ENCODE measurements at regions not wholly inside any gene's neighbourhood (a gene's known extent, or its start where the extent isn't known, plus 50 kb on each side); places are given as distances from the start of the nearest gene placed in this dataset.

DNA sequence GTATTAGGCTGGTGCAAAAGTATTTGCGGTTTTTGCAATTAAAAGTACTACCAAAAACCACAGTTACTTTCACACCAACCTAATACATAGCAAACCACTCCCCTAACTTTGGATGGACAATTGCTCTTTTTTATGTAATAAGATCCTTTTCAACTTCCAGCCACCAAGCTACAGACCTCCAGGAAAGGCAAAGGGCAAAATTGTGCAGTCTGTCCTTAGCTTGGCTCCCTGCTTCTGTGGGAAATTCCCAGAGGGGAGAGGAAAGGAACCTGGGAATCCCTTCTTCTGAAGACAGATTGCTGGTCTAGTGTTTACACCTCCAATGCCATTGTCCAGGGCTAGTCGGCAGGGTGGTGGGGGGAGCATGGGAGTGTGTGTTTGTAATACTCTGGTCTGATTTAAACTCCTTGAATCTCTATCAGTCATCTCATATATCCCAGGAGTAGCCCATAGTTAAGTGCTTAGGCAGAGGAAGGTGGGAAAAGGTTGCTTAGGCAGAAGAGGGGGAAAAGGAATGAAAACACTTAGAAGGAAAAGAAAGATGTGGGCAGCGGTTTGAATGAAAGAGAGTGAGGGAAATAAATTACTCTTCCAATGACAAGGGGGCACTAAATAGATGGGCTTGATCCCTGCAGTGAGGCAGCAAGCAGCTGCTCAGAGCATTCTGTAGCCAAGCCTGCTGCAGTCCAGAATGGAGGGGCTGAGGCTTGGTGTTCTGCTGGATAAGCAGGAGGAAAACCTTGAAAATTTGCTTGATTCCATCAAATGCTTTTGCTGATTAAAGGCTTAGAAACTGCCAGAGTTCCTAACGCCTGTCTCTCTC is 86.9 kb upstream of the MAP1B start:
- H3K4me3 ChIP-seq (ENCODE audit: low read depth, low read length), result no peak overlapping the region
- no peaks in the 10 kb centered on the region for H3K36me3 Mint-ChIP-seq (ENCODE audit: insufficient read depth, unreplicated experiment)
- no peaks in the 10 kb centered on the region for H3K27me3 ChIP-seq (replicated peaks; ENCODE audit: control insufficient read depth, insufficient read depth, low read length)
- POLR2A ChIA-PET, result no interaction called here
- DNase-seq, result no peak
- no peak overlapping the region for H3K4me3 Mint-ChIP-seq (ENCODE audit: unreplicated experiment)
- no TSS peak for BruUV-seq (replicated peaks)
- TF ChIP-seq, protein P1, sequence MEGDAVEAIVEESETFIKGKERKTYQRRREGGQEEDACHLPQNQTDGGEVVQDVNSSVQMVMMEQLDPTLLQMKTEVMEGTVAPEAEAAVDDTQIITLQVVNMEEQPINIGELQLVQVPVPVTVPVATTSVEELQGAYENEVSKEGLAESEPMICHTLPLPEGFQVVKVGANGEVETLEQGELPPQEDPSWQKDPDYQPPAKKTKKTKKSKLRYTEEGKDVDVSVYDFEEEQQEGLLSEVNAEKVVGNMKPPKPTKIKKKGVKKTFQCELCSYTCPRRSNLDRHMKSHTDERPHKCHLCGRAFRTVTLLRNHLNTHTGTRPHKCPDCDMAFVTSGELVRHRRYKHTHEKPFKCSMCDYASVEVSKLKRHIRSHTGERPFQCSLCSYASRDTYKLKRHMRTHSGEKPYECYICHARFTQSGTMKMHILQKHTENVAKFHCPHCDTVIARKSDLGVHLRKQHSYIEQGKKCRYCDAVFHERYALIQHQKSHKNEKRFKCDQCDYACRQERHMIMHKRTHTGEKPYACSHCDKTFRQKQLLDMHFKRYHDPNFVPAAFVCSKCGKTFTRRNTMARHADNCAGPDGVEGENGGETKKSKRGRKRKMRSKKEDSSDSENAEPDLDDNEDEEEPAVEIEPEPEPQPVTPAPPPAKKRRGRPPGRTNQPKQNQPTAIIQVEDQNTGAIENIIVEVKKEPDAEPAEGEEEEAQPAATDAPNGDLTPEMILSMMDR (IDR thresholded peaks at IDR 0.05; ENCODE audit: insufficient read depth in 1 of 2, low read depth in 1 of 2, low read length in 1 of 2, severe bottlenecking in 1 of 2, unreplicated experiment in 1 of 2), result no peak
- H3K27me3 Mint-ChIP-seq (ENCODE audit: insufficient read depth, unreplicated experiment), result peaks cover 6% of the 10 kb centered on the region
- no peaks in the 10 kb centered on the region; the same call in 1 of the 2 replicates for H3K9me3 ChIP-seq
- H3K27ac Mint-ChIP-seq (ENCODE audit: unreplicated experiment), result no peak overlapping the region
- no peaks in the 10 kb centered on the region for H3K36me3 ChIP-seq (ENCODE audit: control insufficient read depth, insufficient read depth, low read length)
- H3K9me3 Mint-ChIP-seq (ENCODE audit: unreplicated experiment), result no peaks in the 10 kb centered on the region
- no peaks in the 10 kb centered on the region for H3K4me1 ChIP-seq
- intact Hi-C loops (cut with micrococcal nuclease; ENCODE audit: unreplicated experiment), result no loop called here
- CTCF ChIA-PET, result no interaction called here
- no peaks in the 10 kb centered on the region for H3K4me1 Mint-ChIP-seq (ENCODE audit: low read depth, unreplicated experiment)

DNA sequence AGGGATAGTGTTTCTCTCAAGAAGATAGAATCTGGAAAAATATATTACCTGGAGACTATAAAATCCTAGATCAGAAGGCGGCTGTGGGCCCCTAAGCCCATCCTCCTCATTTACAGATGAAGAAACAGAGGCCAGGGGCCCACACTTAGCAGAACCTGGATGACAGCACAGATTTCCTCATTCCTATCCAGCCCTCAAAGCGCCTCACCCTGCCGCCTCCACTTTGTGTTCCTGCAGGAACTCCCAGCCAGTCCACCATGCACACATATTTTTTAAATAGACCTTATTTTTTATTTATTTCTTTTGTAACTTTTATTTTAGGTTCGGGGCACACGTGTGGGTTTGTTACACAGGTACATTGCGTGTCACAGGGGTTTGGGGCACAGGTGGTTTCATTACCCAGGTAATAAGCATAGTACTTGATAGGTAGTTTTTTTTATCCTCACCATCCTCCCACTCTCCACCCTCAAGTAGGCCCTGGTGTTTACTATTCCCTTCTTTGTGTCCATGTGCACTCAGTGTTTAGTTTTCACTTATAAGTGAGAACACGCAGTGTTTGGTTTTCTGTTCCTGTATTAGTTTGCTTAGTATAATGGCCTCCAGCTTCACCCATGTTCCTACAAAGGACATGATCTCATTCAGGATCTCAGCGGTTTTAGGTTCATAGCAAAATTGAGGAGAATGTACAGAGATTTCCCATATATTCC is 85.5 kb upstream of the MAP1B start:
- CTCF ChIA-PET, result no interaction called here
- H3K4me3 Mint-ChIP-seq (ENCODE audit: unreplicated experiment), result no peak overlapping the region

DNA sequence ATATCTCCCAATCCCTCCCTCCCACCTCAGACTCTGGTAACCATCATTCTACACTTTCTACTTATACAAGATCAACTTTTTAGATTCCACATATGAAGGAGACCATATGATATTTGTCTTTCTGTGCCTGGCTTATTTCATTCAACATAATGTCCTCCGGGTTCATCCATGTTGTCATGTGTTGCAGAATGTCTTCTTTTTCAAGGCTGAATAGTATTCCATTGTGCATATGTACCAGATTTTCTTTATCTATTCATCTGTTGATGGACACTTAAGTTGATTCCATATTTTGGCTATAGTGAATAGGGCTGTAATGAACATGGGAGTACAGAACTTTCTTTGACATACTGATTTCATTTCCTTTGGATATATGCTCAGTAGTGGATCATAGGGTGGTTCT is 78.9 kb upstream of the MAP1B start:
- no peaks in the 10 kb centered on the region for H3K36me3 Mint-ChIP-seq (ENCODE audit: insufficient read depth, unreplicated experiment)
- Histone ChIP-seq H3K9me3 (no peaks in the 10 kb centered on the region; the same call in 1 of the 2 replicates), H3K36me3 (ENCODE audit: control insufficient read depth, insufficient read depth, low read length) (no peaks in the 10 kb centered on the region), H3K4me1 (no peaks in the 10 kb centered on the region), H3K27me3 (replicated peaks; ENCODE audit: control insufficient read depth, insufficient read depth, low read length) (no peaks in the 10 kb centered on the region), H3K4me3 (ENCODE audit: low read depth, low read length) (no peak overlapping the region)
- intact Hi-C loops (cut with micrococcal nuclease; ENCODE audit: unreplicated experiment), result no loop called here
- no peaks in the 10 kb centered on the region for H3K9me3 Mint-ChIP-seq (ENCODE audit: unreplicated experiment)
- peaks cover 4% of the 10 kb centered on the region for H3K27me3 Mint-ChIP-seq (ENCODE audit: insufficient read depth, unreplicated experiment)
- ChIA-PET POLR2A (no interaction called here), CTCF (no interaction called here)
- no TSS peak for BruUV-seq (replicated peaks)
- no peaks in the 10 kb centered on the region for H3K4me1 Mint-ChIP-seq (ENCODE audit: low read depth, unreplicated experiment)
- no peak overlapping the region for H3K27ac Mint-ChIP-seq (ENCODE audit: unreplicated experiment)
- H3K4me3 Mint-ChIP-seq (ENCODE audit: unreplicated experiment), result no peak overlapping the region
- TF ChIP-seq, protein P1 (IDR thresholded peaks at IDR 0.05; ENCODE audit: insufficient read depth in 1 of 2, low read depth in 1 of 2, low read length in 1 of 2, severe bottlenecking in 1 of 2, unreplicated experiment in 1 of 2), result no peak
- no peak for DNase-seq

More for the DNA sequence above, 85.5 kb upstream of the MAP1B start:
- TF ChIP-seq, protein P1 (IDR thresholded peaks at IDR 0.05; ENCODE audit: insufficient read depth in 1 of 2, low read depth in 1 of 2, low read length in 1 of 2, severe bottlenecking in 1 of 2, unreplicated experiment in 1 of 2), result no peak
- no peaks in the 10 kb centered on the region for H3K9me3 Mint-ChIP-seq (ENCODE audit: unreplicated experiment)
- no TSS peak for BruUV-seq (replicated peaks)
- Histone ChIP-seq H3K27me3 (replicated peaks; ENCODE audit: control insufficient read depth, insufficient read depth, low read length) (no peaks in the 10 kb centered on the region), H3K36me3 (ENCODE audit: control insufficient read depth, insufficient read depth, low read length) (no peaks in the 10 kb centered on the region), H3K4me1 (no peaks in the 10 kb centered on the region), H3K4me3 (ENCODE audit: low read depth, low read length) (no peak overlapping the region), H3K9me3 (no peaks in the 10 kb centered on the region; the same call in 1 of the 2 replicates)
- no peak overlapping the region for H3K27ac Mint-ChIP-seq (ENCODE audit: unreplicated experiment)
- H3K36me3 Mint-ChIP-seq (ENCODE audit: insufficient read depth, unreplicated experiment), result no peaks in the 10 kb centered on the region
- POLR2A ChIA-PET, result no interaction called here
- H3K27me3 Mint-ChIP-seq (ENCODE audit: insufficient read depth, unreplicated experiment), result peaks cover 6% of the 10 kb centered on the region
- intact Hi-C loops (cut with micrococcal nuclease; ENCODE audit: unreplicated experiment), result no loop called here
- DNase-seq, result no peak
- no peaks in the 10 kb centered on the region for H3K4me1 Mint-ChIP-seq (ENCODE audit: low read depth, unreplicated experiment)
